H1 (cell line): ENCODE measurements at regions not wholly inside any gene's neighbourhood (a gene's known extent, or its start where the extent isn't known, plus 50 kb on each side); places are given as distances from the start of the nearest gene placed in this dataset.

Experiments
- BCL11A ChIP-seq, 2 experiments: IDR thresholded peaks; one replicate each; pipeline ENCODE4 v1.6.1; 2011; ENCODE audit warnings: low read depth in 2 of 2, low read length in 2 of 2, mild to moderate bottlenecking in 2 of 2
- CHD7 ChIP-seq: fragments of 300-600 bp; sonication (generic); IDR thresholded peaks from 2 replicates; pipeline ENCODE4 v1.7.1; 2012; ENCODE audit warnings: low read length, moderate library complexity, mild to moderate bottlenecking, inconsistent platforms; ENCODE audit not compliant: insufficient replicate concordance
- GABPA ChIP-seq: IDR thresholded peaks from 2 replicates; pipeline ENCODE4 v1.6.1; 2011; ENCODE audit warnings: mild to moderate bottlenecking, low read length, moderate library complexity, borderline replicate concordance; ENCODE audit not compliant: insufficient read depth
- GTF2F1 ChIP-seq: IDR thresholded peaks from 2 replicates; pipeline ENCODE4 v1.6.1; 2012; ENCODE audit warnings: low read depth, low read length, improper control_type of control experiment, borderline replicate concordance
- MAFK ChIP-seq: IDR thresholded peaks from 2 replicates; pipeline ENCODE4 v1.6.1; 2012; ENCODE audit warnings: low read depth, mild to moderate bottlenecking, improper control_type of control experiment, low read length
- RFX5 ChIP-seq: IDR thresholded peaks from 2 replicates; pipeline ENCODE4 v1.6.1; 2011; ENCODE audit warnings: low read depth, low read length, improper control_type of control experiment, borderline replicate concordance
- SAP30 ChIP-seq: fragments of 300-600 bp; sonication (generic); IDR thresholded peaks from 2 replicates; pipeline ENCODE4 v1.7.1; 2012; ENCODE audit warnings: low read length, moderate library complexity, mild to moderate bottlenecking, inconsistent platforms; ENCODE audit not compliant: insufficient read depth, insufficient replicate concordance
- SIN3A ChIP-seq, 2 experiments: IDR thresholded peaks in 1 of 2; conservative IDR thresholded peaks in 1 of 2; 2 replicates each; pipeline ENCODE4 v1.6.1; 2011 to 2012; ENCODE audit warnings: low read length in 2 of 2, improper control_type of control experiment in 1 of 2, low read depth in 1 of 2, mild to moderate bottlenecking in 1 of 2
- SIRT6 ChIP-seq: IDR thresholded peaks from one replicate; pipeline ENCODE4 v1.7.1; 2012; ENCODE audit warnings: low read length, inconsistent platforms
- TAF1 ChIP-seq: IDR thresholded peaks from 2 replicates; pipeline ENCODE4 v1.6.1; 2011; ENCODE audit warnings: mild to moderate bottlenecking, low read depth, low read length
- TEAD4 ChIP-seq: IDR thresholded peaks from 2 replicates; pipeline ENCODE4 v1.6.1; 2012; ENCODE audit warnings: low read depth, low read length, inconsistent platforms, mixed read lengths

GRCh38 chr5:120088836-120089235 is 375.3 kb upstream of the PRR16 start (continued):
- TF ChIP-seq CHD7 = no peak
- no peak for TF ChIP-seq GTF2F1
- TF ChIP-seq GABPA = no peak
- no peak for TF ChIP-seq SIRT6
- no peak for TF ChIP-seq RFX5
- no peak for TF ChIP-seq SAP30
- no peak for TF ChIP-seq BCL11A (IDR thresholded peaks at IDR 0.05; ENCODE audit: low read depth in 2 of 2, low read length in 2 of 2)
- no peak for TF ChIP-seq TAF1
- TF ChIP-seq MAFK = no peak
- no peak for TF ChIP-seq TEAD4
- no peak for TF ChIP-seq SIN3A (conservative IDR thresholded peaks at IDR 0.05 in 1 of 2, IDR thresholded peaks at IDR 0.05 in 1 of 2; ENCODE audit: low read depth in 1 of 2, low read length in 2 of 2)
